SU-DHL-6 (cell line): ENCODE measurements at regions not wholly inside any gene's neighbourhood (a gene's known extent, or its start where the extent isn't known, plus 50 kb on each side); places are given as distances from the start of the nearest gene placed in this dataset.

ENCODE experiments used
- H2AFZ ChIP-seq: fragments of 200-600 bp; sonication (generic); 2 replicates; pipeline ENCODE4 v1.6.1; 2014; ENCODE audit warnings: low read depth, mild to moderate bottlenecking, moderate library complexity, mixed read lengths, antibody characterized with exemption, low read length; ENCODE audit not compliant: severe bottlenecking
- H3F3A ChIP-seq: fragments of 200-600 bp; shearing (Covaris generic); 2 replicates; pipeline ENCODE4 v1.6.0; 2016; ENCODE audit warnings: antibody characterized with exemption, mild to moderate bottlenecking; ENCODE audit not compliant: insufficient read depth
- H3K27ac ChIP-seq: fragments of 200-600 bp; sonication (generic); 2 replicates; pipeline ENCODE4 v1.5.1; 2016; ENCODE audit warnings: low read depth, mild to moderate bottlenecking, low read length, moderate library complexity, mixed read lengths
- H3K27me3 ChIP-seq: fragments of 200-600 bp; sonication (generic), shearing (Covaris generic); 2 replicates; pipeline ENCODE4 v1.6.0; 2014; ENCODE audit warnings: mild to moderate bottlenecking, low read length
- H3K36me3 ChIP-seq: fragments of 200-600 bp; sonication (generic); 2 replicates; pipeline ENCODE4 v1.6.1; 2014; ENCODE audit warnings: mild to moderate bottlenecking, low read length, mixed read lengths
- H3K4me2 ChIP-seq: fragments of 300-600, 200-600 bp; shearing (Covaris generic), sonication (generic); 2 replicates; pipeline ENCODE4 v1.6.0; 2014; ENCODE audit warnings: low read length, low read depth, mild to moderate bottlenecking; ENCODE audit not compliant: poor library complexity, severe bottlenecking
- H3K4me3 ChIP-seq: fragments of 200-600 bp; sonication (generic); 2 replicates; pipeline ENCODE4 v1.5.1; 2014; ENCODE audit warnings: antibody characterized with exemption, low read length, mild to moderate bottlenecking, mixed read lengths; ENCODE audit not compliant: insufficient read depth, poor library complexity, severe bottlenecking
- H3K79me2 ChIP-seq: fragments of 200-600 bp; sonication (generic); 2 replicates; pipeline ENCODE4 v1.6.1; 2014; ENCODE audit warnings: mild to moderate bottlenecking, low read length, moderate library complexity; ENCODE audit not compliant: insufficient read depth
- H3K9ac ChIP-seq: fragments of 200-600 bp; sonication (generic); 2 replicates; pipeline ENCODE4 v1.7.0; 2014; ENCODE audit warnings: mild to moderate bottlenecking, low read length
- H3K9me2 ChIP-seq: fragments of 200-600 bp; sonication (generic); replicated peaks from 2 replicates; pipeline ENCODE4 v1.6.1; 2014; ENCODE audit warnings: low read length; ENCODE audit not compliant: insufficient read depth
- H3K9me3 ChIP-seq: fragments of 200-600 bp; sonication (generic); 2 replicates; pipeline ENCODE4 v1.6.1; 2014; ENCODE audit warnings: low read length, mixed read lengths; ENCODE audit not compliant: insufficient read depth
- H4K20me1 ChIP-seq: fragments of 200-600 bp; sonication (generic); 2 replicates; pipeline ENCODE4 v1.6.1; 2014; ENCODE audit warnings: low read depth, mild to moderate bottlenecking, antibody characterized with exemption, low read length, moderate library complexity, mixed read lengths
- CTCF ChIP-seq: fragments of 200-600 bp; sonication (generic); IDR thresholded peaks from one replicate; pipeline ENCODE4 v1.5.1; 2017; ENCODE audit warnings: antibody characterized with exemption, mild to moderate bottlenecking, low read length, moderate library complexity; ENCODE audit not compliant: insufficient read depth, poor library complexity, severe bottlenecking
- EZH2phosphoT487 ChIP-seq: fragments of 200-600 bp; sonication (generic), shearing (Covaris generic); conservative IDR thresholded peaks from 2 replicates; pipeline ENCODE4 v1.6.1; 2018; ENCODE audit warnings: mild to moderate bottlenecking, antibody characterized with exemption, low read length, moderate library complexity, mixed read lengths

GRCh38 chr13:44049081-44049945 is 169.6 kb downstream of the LACC1 start:
- H3K4me3 ChIP-seq: no peak overlapping the region
- no peaks in the 10 kb centered on the region for H3F3A ChIP-seq
- H4K20me1 ChIP-seq: no peaks in the 10 kb centered on the region
- H3K27me3 ChIP-seq: no peaks in the 10 kb centered on the region
- no peak overlapping the region for H3K4me2 ChIP-seq
- H3K36me3 ChIP-seq: no peaks in the 10 kb centered on the region
- H3K79me2 ChIP-seq: no peaks in the 10 kb centered on the region
- no peak overlapping the region for H3K27ac ChIP-seq
- H2AFZ ChIP-seq: no peak overlapping the region
- TF ChIP-seq EZH2phosphoT487 (no peak), CTCF (no peak)
- H3K9me3 ChIP-seq: no peaks in the 10 kb centered on the region
- no peaks in the 10 kb centered on the region for H3K9me2 ChIP-seq
- H3K9ac ChIP-seq: no peak overlapping the region

GRCh38 chr13:44050450-44051063 is 170.9 kb downstream of the LACC1 start:
- TF ChIP-seq EZH2phosphoT487 (no peak), CTCF (peak; percentile 36)

GRCh38 chr13:44051405-44051804 is 171.7 kb downstream of the LACC1 start:
- Histone ChIP-seq H3K9me3 (no peaks in the 10 kb centered on the region), H3F3A (no peaks in the 10 kb centered on the region), H3K79me2 (no peaks in the 10 kb centered on the region), H3K9me2 (no peaks in the 10 kb centered on the region), H3K36me3 (no peaks in the 10 kb centered on the region), H3K9ac (no peak overlapping the region), H4K20me1 (no peaks in the 10 kb centered on the region), H2AFZ (no peak overlapping the region), H3K27me3 (no peaks in the 10 kb centered on the region), H3K4me2 (no peak overlapping the region), H3K4me3 (no peak overlapping the region), H3K27ac (no peak overlapping the region)
- TF ChIP-seq CTCF (no peak), EZH2phosphoT487 (no peak)

More at GRCh38 chr13:44050450-44051063, 170.9 kb downstream of the LACC1 start:
- no peak overlapping the region for H3K4me3 ChIP-seq
- H3K27me3 ChIP-seq: no peaks in the 10 kb centered on the region
- H3K79me2 ChIP-seq: no peaks in the 10 kb centered on the region
- H3K27ac ChIP-seq: no peak overlapping the region
- no peak overlapping the region for H3K4me2 ChIP-seq
- H3K9ac ChIP-seq: no peak overlapping the region
- H3K36me3 ChIP-seq: no peaks in the 10 kb centered on the region
- no peaks in the 10 kb centered on the region for H3F3A ChIP-seq
- no peaks in the 10 kb centered on the region for H3K9me3 ChIP-seq
- H3K9me2 ChIP-seq: no peaks in the 10 kb centered on the region
- H2AFZ ChIP-seq: no peak overlapping the region
- H4K20me1 ChIP-seq: no peaks in the 10 kb centered on the region
